Progenitor cell of endocrine pancreas (in vitro differentiated cells): ENCODE measurements at regions not wholly inside any gene's neighbourhood (a gene's known extent, or its start where the extent isn't known, plus 50 kb on each side); places are given as distances from the start of the nearest gene placed in this dataset.
"Not testable (repeated sequence)": the region's sequence is repeated elsewhere in the genome, so short reads cannot be mapped to it uniquely, and the experiment has no call there.

ENCODE experiments used
- DNase-seq: peaks from one replicate; pipeline ENCODE4 v3.0.0; 2021; ENCODE audit warnings: low spot score; ENCODE audit not compliant: unreplicated experiment
- H3K27ac Mint-ChIP-seq: 2 replicates; pipeline ENCODE4 v1.8.0; 2021; ENCODE audit warnings: mild to moderate bottlenecking, moderate library complexity, mixed read lengths
- H3K27me3 Mint-ChIP-seq: 2 replicates; pipeline ENCODE4 v1.8.0; 2021; ENCODE audit warnings: mixed read lengths
- H3K36me3 Mint-ChIP-seq: 2 replicates; pipeline ENCODE4 v1.8.0; 2022; ENCODE audit warnings: mixed read lengths; ENCODE audit not compliant: insufficient read depth
- H3K4me1 Mint-ChIP-seq: 2 replicates; pipeline ENCODE4 v1.8.0; 2021; ENCODE audit warnings: low read depth, mixed read lengths
- H3K4me3 Mint-ChIP-seq: 2 replicates; pipeline ENCODE4 v1.8.0; 2021; ENCODE audit warnings: low read depth, mild to moderate bottlenecking, moderate library complexity, mixed read lengths
- H3K9me3 Mint-ChIP-seq: 2 replicates; pipeline ENCODE4 v1.8.0; 2021; ENCODE audit warnings: low read depth, mixed read lengths
- CTCF ChIP-seq: fragments of 200-600 bp; sonication (generic); IDR thresholded peaks from one replicate; pipeline ENCODE4 v1.5.0; 2021; ENCODE audit warnings: antibody characterized with exemption, mild to moderate bottlenecking; ENCODE audit not compliant: unreplicated experiment

GRCh38 chr21:18548249-18548648 lies 144.7 kb upstream of the TMPRSS15 start:
- Mint-ChIP-seq H3K36me3 (no peaks in the 10 kb centered on the region), H3K9me3 (no peaks in the 10 kb centered on the region), H3K27me3 (peaks cover 2% of the 10 kb centered on the region), H3K4me3 (no peak overlapping the region), H3K27ac (no peak overlapping the region), H3K4me1 (peaks cover 8% of the 10 kb centered on the region)
- TF ChIP-seq CTCF = no peak
- no peak for DNase-seq

DNA sequence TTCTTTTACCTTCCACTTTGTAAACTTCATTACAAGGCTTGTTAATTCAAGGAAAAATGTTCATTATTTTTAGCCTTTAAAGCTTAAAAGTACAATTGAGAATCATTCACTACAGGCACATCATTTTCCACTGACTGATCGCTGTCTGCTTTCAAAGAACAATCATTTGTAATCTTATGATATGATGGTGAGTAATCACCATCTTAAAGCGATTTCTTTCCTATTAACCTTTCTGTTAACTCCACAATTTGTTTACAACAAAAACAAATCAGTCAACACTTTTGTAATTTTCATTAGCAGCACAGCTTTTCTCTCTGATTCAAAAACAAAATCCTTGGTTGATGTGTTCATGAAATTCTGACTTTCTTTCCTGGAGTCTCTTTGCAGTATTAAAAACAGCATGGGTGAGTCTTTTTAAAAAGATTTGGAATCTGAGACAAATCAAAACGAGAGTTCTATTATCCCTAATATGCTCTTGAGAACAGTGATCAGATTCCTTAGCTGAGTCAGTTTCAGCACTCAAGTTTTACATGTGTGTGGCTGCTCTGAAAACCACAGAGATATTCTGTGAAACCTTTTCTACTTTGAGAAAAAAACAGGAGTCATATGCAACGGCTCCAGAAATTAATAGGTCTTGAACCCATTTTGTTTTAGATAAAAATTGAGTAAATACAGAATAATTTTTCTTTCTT lies 145.8 kb upstream of the TMPRSS15 start:
- H3K27ac Mint-ChIP-seq = no peak overlapping the region
- peaks cover 8% of the 10 kb centered on the region for H3K4me1 Mint-ChIP-seq
- peaks cover 2% of the 10 kb centered on the region for H3K27me3 Mint-ChIP-seq
- no peak for DNase-seq
- H3K36me3 Mint-ChIP-seq = no peaks in the 10 kb centered on the region
- no peak for TF ChIP-seq CTCF
- H3K9me3 Mint-ChIP-seq = no peaks in the 10 kb centered on the region
- no peak overlapping the region for H3K4me3 Mint-ChIP-seq

DNA sequence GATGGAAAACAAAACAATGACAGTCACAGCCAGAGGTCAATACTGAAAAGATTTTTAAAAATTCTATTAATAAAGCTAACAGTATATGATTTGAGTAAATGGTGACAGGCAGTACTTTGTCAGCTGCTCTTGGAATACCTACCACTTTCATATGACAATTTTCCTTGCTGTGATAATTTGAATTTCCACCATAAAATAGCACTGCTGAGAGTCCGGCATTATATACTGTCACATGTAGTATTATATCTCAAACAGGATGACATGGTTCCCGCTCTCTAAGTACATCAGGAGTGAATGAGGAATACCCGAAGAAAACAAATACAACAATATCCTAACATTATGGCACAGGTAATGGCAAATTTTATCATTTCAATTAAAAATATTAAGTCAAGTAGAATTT lies 146.8 kb upstream of the TMPRSS15 start:
- Mint-ChIP-seq H3K27ac (no peak overlapping the region), H3K4me3 (no peak overlapping the region), H3K9me3 (no peaks in the 10 kb centered on the region), H3K36me3 (no peaks in the 10 kb centered on the region), H3K4me1 (peaks cover 8% of the 10 kb centered on the region), H3K27me3 (peaks cover 2% of the 10 kb centered on the region)
- TF ChIP-seq CTCF = no peak
- DNase-seq = no peak

DNA sequence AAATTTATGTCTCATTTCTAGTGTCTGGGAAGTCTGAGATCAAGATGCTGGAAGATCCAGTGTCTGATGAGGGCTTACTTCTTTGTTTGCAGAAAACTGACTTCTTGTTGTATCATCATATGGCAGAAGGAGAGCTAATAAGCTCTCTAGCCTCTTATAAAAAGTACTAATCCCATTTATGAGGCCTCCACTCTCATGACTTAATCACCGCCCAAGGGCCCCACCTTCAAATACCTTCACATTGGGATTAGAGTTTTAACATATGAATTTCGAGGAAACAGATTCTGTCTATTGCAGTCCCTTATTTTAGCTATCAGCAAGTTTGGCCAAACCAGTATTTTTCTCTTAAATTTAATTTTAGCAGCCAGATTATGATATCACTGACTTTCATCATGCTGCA lies 150.2 kb upstream of the TMPRSS15 start:
- peaks cover 9% of the 10 kb centered on the region for H3K4me1 Mint-ChIP-seq
- no peaks in the 10 kb centered on the region for H3K27me3 Mint-ChIP-seq
- no peaks in the 10 kb centered on the region for H3K36me3 Mint-ChIP-seq
- no peak overlapping the region for H3K4me3 Mint-ChIP-seq
- H3K27ac Mint-ChIP-seq = no peak overlapping the region
- TF ChIP-seq CTCF = no peak
- DNase-seq = no peak
- peaks cover 6% of the 10 kb centered on the region for H3K9me3 Mint-ChIP-seq

DNA sequence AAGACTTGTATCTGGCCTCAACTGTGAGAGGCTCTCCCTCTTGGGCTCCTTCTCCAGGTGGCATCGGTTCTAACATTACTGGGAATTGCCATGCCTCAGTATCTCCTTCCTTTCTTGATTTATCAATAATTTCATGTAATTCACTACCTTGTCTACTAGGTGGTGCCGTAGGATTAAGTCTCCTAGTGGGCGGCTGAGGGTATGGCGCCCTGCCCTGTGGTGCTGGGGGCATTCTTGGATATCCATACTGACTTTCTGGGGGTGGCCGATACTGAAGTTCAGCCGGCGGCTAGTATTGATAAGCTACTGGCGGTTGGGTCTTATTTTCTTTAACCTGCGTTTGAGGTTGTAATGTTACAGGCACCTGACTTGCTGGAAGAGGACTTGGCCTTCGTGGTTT lies 164.2 kb upstream of the TMPRSS15 start:
- not testable (repeated sequence) for H3K27ac Mint-ChIP-seq

DNA sequence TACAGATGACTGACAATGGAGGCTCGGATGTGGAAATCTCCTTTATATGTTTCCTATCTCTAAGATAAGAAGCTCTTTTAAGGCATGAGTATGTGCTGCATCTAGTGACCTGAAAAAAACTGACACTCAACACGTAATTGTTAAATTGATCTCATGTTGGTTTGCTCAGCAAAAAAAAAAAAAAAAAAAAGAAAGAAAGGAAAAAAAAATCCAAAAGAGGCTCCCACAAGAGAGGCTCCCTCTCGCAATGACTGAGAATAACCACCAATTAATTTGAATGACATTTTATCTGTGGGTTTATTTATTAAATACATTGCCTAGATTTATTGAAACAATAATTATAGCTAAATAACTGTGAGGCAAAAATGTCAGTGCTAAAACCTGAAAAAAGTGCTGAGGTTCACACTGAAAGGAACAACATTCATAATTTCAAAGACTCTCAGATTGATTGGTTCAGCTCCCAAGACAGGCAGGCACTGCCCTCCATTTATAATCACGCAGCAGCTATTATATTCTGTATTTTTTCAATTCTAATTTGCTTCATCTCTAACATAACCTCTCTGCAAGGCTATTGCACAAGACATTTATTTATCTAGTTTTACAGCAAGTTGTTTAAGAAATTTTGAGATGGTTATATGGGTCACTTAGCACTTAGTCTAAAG lies 184.5 kb upstream of the TMPRSS15 start:
- no peaks in the 10 kb centered on the region for H3K27me3 Mint-ChIP-seq
- DNase-seq = no peak
- no peaks in the 10 kb centered on the region for H3K36me3 Mint-ChIP-seq
- no peaks in the 10 kb centered on the region for H3K9me3 Mint-ChIP-seq
- no peak for TF ChIP-seq CTCF
- no peak overlapping the region for H3K27ac Mint-ChIP-seq
- H3K4me3 Mint-ChIP-seq = no peak overlapping the region
- peaks cover 13% of the 10 kb centered on the region for H3K4me1 Mint-ChIP-seq

More for the DNA sequence above, 164.2 kb upstream of the TMPRSS15 start:
- DNase-seq, H3K36me3 Mint-ChIP-seq, H3K4me1 Mint-ChIP-seq, H3K4me3 Mint-ChIP-seq, H3K9me3 Mint-ChIP-seq, H3K27me3 Mint-ChIP-seq: not testable (repeated sequence)
